Fibroblast of mammary gland (primary cell): ENCODE measurements at regions not wholly inside any gene's neighbourhood (a gene's known extent, or its start where the extent isn't known, plus 50 kb on each side); places are given as distances from the start of the nearest gene placed in this dataset.

ENCODE experiments used
- DNase-seq: peaks from one replicate; pipeline ENCODE4 v3.0.0-alpha.2; 2010; ENCODE audit warnings: low read depth
- H3K4me3 ChIP-seq: 2 replicates; pipeline ENCODE4 v1.5.1; 2011; ENCODE audit warnings: low read depth, mild to moderate bottlenecking, low read length, moderate library complexity; ENCODE audit not compliant: control insufficient read depth
- TF ChIP-seq, protein P1 (sequence below): conservative IDR thresholded peaks from 2 replicates; pipeline ENCODE4 v1.5.1; 2011; ENCODE audit warnings: low read depth, low read length, inconsistent platforms; ENCODE audit not compliant: control insufficient read depth, insufficient read depth

DNA sequence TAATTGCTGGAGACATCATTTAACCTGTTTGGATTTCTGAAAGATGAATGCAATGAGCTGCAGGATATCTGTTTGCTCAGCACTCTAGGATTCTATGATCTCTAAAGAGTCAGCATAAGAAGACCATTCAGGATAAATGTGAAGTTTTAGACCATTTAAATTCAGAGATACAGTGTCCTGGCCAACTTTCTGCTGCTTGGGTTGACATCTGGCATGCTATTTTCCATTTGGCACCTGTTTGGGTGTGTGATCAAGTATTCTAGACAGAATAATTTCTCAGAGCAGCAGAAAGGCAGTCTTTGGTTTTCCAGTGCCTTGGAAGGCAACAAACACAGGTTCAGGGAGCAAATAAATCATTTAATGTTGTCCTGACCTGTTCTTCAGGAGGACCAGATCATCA, 144.8 kb upstream of the NDUFV2 start:
- TF ChIP-seq, protein P1, sequence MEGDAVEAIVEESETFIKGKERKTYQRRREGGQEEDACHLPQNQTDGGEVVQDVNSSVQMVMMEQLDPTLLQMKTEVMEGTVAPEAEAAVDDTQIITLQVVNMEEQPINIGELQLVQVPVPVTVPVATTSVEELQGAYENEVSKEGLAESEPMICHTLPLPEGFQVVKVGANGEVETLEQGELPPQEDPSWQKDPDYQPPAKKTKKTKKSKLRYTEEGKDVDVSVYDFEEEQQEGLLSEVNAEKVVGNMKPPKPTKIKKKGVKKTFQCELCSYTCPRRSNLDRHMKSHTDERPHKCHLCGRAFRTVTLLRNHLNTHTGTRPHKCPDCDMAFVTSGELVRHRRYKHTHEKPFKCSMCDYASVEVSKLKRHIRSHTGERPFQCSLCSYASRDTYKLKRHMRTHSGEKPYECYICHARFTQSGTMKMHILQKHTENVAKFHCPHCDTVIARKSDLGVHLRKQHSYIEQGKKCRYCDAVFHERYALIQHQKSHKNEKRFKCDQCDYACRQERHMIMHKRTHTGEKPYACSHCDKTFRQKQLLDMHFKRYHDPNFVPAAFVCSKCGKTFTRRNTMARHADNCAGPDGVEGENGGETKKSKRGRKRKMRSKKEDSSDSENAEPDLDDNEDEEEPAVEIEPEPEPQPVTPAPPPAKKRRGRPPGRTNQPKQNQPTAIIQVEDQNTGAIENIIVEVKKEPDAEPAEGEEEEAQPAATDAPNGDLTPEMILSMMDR = no peak
- no peak for DNase-seq
- H3K4me3 ChIP-seq = no peak overlapping the region

DNA sequence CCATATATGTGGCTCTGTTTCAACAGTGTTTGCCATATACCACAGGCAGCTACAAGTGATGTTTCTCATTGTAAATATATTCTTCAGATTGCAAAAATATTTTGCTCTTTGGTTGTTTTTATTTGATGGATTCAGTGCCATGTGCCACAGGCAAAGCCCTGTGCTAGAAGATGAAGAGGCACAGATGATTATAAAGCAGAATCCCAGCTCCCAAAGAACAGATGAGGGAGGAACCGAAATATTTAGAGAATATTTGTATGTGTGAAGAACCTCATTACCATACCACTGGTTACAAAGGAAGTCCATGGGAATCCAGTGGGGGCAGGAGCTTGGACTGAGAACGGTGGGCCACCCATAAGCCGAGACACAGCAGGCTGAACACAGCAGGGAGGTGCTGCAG, 143.8 kb upstream of the NDUFV2 start:
- TF ChIP-seq, protein P1 = no peak
- DNase-seq = no peak

DNA sequence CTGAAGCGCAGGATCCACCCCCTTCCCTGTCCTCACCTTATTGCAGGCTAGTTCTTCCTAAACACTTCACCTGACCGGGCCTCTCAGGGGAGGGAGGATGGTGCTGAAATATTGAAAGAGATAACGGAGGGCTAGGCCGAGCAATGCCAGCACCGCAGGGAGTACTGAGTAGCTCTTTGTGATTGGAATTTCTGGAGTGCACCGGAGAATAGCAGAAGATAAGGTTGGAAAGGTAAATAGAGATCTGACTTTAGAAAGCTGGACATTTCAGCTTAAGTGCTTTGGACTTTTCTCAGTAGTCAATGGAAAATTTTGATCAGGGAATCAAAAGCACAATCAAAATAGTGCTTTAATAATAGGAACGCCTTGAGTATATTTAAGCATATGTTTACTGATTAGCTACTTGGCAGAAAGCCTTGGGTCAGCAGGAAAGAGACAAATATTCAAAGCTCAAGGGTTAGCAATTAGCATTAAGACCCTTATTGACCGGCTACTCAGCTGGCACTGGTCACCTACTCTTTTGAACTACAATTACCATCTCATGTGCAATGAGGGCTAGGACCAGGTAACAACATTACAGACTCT, 142.9 kb upstream of the NDUFV2 start:
- H3K4me3 ChIP-seq = no peak overlapping the region
- DNase-seq = no peak
- TF ChIP-seq, protein P1 = no peak

More for the DNA sequence above, 143.8 kb upstream of the NDUFV2 start:
- no peak overlapping the region for H3K4me3 ChIP-seq

DNA sequence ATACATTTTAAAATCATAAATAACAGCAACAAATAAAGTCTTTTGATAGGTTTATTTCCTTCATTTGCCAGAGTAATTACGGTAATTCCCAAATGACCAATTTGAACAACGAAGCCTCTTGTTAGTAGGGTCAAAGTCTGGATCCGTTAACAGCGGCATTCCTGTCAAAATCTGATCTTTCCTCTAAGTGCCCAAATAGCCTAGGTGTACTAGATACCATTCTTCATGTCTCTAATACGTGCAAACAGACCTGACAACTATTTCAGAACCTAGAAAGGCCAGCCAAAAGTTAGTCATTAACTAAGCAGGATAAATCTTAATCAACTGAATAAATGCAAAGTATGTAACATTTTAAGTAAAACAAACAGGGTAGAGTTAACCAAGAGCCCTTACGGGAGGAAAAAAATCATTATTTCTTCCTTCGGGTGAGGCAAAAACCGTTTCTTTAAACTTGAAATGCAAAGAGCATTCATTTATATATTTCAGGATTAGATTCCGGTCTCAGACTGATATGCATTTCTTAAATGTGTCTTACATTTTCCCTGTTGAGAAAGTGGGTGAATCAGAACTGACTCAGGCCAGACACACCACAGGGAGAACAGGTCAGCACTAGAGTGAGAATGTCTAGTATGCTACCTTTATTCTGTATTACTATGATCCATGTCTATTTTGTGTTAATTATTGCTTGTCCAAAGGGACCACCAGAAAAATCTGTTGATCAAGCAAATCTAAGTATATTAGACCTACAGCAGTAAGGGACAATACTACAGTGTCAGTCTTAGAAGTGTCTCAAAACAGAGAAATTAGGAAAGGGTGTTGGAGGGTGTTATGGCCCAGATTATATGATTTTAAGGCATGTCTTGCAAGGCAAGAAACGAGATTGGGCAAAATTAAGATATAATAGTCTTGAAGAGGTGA, 141.5 kb upstream of the NDUFV2 start:
- peak; percentile 85 for DNase-seq

DNA sequence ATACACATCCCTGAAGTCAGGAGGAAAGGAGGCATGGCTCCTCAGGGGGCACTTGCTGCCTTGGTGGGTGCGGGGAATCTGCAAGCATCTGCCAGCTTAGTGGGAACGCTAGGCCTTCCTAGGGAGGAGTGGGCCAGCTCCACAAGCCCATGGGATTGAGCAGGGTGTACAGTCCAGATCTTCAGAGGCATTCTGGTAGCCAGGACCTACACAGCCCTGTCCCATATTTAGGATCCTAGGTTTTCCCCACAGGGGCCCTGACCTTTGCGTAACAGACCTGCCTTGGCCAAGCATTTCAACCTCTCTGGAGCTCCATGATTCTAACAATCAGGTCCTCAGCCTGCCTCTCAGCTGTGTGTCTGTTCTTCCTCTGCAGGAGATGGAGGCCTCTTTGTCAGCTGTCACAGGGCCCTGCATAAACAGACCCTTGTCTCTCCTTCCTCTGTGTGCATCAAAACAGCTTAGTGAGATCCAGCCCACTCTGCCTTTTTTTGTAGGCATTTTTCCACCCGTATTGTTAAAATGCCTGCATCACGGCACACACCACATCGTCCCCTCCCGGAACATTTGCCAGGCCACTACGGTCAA, 140.2 kb upstream of the NDUFV2 start:
- TF ChIP-seq, protein P1 = no peak
- no peak for DNase-seq
- H3K4me3 ChIP-seq = no peak overlapping the region

More for the DNA sequence above, 141.5 kb upstream of the NDUFV2 start:
- no peak overlapping the region for H3K4me3 ChIP-seq
- TF ChIP-seq, protein P1 = no peak

DNA sequence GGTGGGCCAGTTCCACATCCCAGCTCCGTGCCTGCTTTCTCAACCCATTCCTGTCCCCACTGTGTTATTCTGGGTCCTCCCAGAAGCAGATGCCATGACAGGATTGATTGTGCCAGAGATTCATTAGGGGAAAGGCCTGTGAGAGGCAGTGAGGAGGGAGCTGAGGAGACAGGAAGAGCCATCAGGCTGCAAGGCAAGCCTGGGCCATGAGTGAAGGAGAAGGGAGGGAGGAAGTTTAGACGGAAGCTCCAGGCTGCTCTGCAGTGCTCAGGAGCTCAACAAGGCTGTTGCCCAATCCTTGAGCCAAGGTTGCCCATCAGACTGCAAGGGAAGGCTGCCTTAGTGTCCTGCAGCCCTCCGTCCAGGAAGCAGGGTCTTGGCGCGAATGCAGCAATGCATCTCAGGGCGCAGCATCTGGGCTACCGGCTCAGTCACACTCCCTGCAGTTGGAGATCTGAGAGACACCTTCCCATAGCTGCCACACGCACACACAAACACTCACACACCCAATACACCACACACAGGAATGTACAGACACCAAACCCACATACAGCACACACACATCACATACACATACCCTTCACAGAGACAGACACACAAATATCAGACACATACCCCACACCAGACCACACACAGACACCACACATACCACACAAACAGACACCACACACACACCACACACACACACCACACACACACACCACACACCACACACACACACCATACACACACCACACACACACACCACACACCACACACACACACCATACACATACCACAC, 139.5 kb upstream of the NDUFV2 start:
- no peak for DNase-seq
- no peak overlapping the region for H3K4me3 ChIP-seq
- TF ChIP-seq, protein P1 = no peak
